ENCODE measurements at regions not wholly inside any gene's neighbourhood (a gene's known extent, or its start where the extent isn't known, plus 50 kb on each side); places are given as distances from the start of the nearest gene placed in this dataset.
"Not testable (repeated sequence)": the region's sequence is repeated elsewhere in the genome, so short reads cannot be mapped to it uniquely, and the experiment has no call there.

DNA sequence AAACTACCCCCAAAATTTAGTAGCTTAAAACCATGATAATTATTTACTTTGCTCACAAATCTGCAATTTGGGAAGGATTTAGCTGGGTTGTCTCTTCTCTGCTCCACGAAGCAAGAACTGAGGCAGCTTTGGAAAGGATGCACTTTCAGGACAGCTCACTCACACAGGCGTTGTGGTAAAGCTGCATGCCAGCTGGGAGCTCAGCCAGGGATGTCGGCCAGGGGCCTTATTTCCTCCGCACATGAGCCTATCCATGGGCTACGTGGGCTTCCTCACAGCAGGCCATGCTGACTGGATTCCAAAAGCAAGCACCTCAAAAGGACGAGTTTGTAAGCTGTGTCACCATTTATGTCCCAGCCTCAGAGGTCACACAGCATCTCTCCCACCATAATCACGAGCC, 301.3 kb upstream of the IGF1R start:
- H3K9me3 ChIP-seq: no peaks in the 10 kb centered on the region
- no peak overlapping the region for H3K4me3 ChIP-seq
- WGBS, 2 donors: 38 to 76% methylated on average over 3 to 6 of the region's 7 CpGs
- TF ChIP-seq, protein P1, sequence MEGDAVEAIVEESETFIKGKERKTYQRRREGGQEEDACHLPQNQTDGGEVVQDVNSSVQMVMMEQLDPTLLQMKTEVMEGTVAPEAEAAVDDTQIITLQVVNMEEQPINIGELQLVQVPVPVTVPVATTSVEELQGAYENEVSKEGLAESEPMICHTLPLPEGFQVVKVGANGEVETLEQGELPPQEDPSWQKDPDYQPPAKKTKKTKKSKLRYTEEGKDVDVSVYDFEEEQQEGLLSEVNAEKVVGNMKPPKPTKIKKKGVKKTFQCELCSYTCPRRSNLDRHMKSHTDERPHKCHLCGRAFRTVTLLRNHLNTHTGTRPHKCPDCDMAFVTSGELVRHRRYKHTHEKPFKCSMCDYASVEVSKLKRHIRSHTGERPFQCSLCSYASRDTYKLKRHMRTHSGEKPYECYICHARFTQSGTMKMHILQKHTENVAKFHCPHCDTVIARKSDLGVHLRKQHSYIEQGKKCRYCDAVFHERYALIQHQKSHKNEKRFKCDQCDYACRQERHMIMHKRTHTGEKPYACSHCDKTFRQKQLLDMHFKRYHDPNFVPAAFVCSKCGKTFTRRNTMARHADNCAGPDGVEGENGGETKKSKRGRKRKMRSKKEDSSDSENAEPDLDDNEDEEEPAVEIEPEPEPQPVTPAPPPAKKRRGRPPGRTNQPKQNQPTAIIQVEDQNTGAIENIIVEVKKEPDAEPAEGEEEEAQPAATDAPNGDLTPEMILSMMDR (IDR thresholded peaks at IDR 0.05): no peak
- no peak for TF ChIP-seq POLR2A (IDR thresholded peaks at IDR 0.05)
- H3K4me1 ChIP-seq: no peaks in the 10 kb centered on the region
- intact Hi-C loops (cut with DNase I): no loop called here
- H3K27me3 ChIP-seq: peaks cover 0 to 3% (median 0%) of the 10 kb centered on the region in 4 donors
- DNase-seq: no peak
- no peak overlapping the region for H3K27ac ChIP-seq
- no peaks in the 10 kb centered on the region for H3K36me3 ChIP-seq

DNA sequence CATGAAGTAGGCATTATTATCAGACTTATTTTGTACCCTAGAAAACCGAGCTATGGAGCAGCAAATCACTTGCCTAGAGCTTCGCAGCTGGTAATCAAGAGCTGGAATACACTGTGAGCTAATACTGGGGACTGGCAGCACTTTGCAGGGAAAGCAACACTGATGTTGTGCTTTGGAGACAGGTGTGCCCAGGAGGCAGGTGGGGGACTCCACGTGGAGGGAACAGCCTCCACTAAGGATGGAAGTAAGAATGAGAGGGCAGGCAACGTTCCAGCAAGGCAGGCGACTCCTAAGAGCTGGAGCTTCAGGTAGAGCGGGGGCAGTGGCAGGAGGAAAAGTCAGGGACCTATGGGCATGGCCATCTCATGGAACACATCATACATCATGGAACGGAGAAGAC, 300.5 kb upstream of the IGF1R start:
- WGBS, 2 donors: 66 to 70% methylated on average over 7 of the region's 7 CpGs
- Histone ChIP-seq H3K27ac (no peak overlapping the region), H3K27me3 (peaks cover 0 to 3% (median 0%) of the 10 kb centered on the region in 4 donors), H3K9me3 (no peaks in the 10 kb centered on the region), H3K36me3 (no peaks in the 10 kb centered on the region), H3K4me3 (no peak overlapping the region), H3K4me1 (no peaks in the 10 kb centered on the region)
- intact Hi-C loops (cut with DNase I): no loop called here
- TF ChIP-seq, protein P1 (IDR thresholded peaks at IDR 0.05): no peak
- TF ChIP-seq POLR2A (IDR thresholded peaks at IDR 0.05): no peak
- DNase-seq: no peak

DNA sequence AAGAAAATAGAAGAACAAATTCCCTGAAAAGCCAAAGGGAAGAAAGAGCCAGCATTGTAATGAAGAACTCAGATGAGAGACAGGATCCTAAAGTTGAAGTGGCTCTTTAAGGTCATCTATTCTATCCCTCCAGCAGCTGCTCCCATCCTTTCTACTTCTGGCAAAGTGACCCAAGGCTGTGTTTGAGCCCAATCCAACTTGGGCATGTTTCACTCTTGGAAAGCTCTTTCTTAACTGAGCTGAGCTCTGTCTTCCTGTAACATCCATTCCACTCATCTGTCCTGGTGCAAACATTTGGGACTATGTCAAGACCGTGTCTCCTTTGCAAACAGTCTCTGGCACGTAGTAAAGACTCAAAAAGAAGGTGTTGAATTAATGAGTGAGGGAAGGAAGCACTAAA, 298.1 kb upstream of the IGF1R start:
- DNase-seq: no peak
- Histone ChIP-seq H3K27me3 (peaks cover 0 to 3% (median 0%) of the 10 kb centered on the region in 4 donors), H3K27ac (no peak overlapping the region), H3K4me1 (no peaks in the 10 kb centered on the region), H3K9me3 (no peaks in the 10 kb centered on the region), H3K4me3 (no peak overlapping the region), H3K36me3 (no peaks in the 10 kb centered on the region)
- intact Hi-C loops (cut with DNase I): no loop called here
- WGBS, 2 donors: 24 to 25% methylated on average over 2 of the region's 2 CpGs
- TF ChIP-seq, protein P1 (IDR thresholded peaks at IDR 0.05): no peak
- no peak for TF ChIP-seq POLR2A (IDR thresholded peaks at IDR 0.05)

DNA sequence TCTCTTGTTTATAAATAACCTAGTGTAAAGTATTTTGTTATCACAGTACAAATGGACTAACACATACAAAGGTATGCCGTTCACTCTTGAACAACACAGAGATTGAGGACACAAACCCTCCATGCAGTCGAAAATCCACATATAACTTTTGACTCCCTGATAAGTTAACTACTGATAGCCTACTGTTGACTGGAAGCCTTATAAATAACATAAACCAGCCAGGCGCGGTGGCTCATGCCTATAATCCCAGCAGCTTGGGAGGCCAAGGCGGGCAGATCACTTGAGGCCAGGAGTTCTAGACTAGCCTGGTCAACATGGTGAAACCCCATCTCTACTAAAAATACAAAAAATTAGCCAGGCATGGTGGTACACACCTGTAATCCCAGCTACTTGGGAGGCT, 290.1 kb upstream of the IGF1R start:
- DNase-seq; intact Hi-C loops (cut with DNase I); H3K36me3 ChIP-seq; H3K4me3 ChIP-seq; H3K9me3 ChIP-seq; H3K4me1 ChIP-seq; H3K27ac ChIP-seq; H3K27me3 ChIP-seq: not testable (repeated sequence)
- WGBS, 2 donors: 83 to 90% methylated on average over 2 to 5 of the region's 5 CpGs

DNA sequence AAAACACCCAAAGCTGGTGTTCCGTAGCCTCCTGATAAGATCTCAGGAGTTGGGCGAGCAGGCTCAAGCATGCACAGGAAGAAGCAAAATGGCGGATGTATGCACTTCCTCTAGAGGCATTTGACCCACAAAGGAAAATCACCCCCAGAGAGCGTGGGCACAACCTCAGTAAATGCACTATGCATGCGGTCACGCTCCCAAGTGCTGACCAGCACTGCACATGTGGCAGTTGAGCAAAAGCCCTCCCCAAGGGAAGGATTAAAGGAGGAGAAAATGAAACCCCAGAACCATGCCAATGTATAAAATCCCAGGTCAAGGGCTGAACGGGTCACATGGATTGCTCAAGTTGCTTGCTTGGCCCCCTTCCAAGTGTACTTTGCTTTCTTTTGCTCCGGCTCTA, 289.4 kb upstream of the IGF1R start:
- Histone ChIP-seq H3K9me3 (no peaks in the 10 kb centered on the region), H3K36me3 (no peaks in the 10 kb centered on the region), H3K27me3 (no peaks in the 10 kb centered on the region), H3K4me3 (no peak overlapping the region), H3K27ac (no peak overlapping the region), H3K4me1 (no peaks in the 10 kb centered on the region)
- intact Hi-C loops (cut with DNase I): no loop called here
- DNase-seq: no peak
- 74 to 78% methylated on average over 8 of the region's 8 CpGs for WGBS, 2 donors
- TF ChIP-seq, protein P1 (IDR thresholded peaks at IDR 0.05): no peak
- TF ChIP-seq POLR2A (IDR thresholded peaks at IDR 0.05): no peak

DNA sequence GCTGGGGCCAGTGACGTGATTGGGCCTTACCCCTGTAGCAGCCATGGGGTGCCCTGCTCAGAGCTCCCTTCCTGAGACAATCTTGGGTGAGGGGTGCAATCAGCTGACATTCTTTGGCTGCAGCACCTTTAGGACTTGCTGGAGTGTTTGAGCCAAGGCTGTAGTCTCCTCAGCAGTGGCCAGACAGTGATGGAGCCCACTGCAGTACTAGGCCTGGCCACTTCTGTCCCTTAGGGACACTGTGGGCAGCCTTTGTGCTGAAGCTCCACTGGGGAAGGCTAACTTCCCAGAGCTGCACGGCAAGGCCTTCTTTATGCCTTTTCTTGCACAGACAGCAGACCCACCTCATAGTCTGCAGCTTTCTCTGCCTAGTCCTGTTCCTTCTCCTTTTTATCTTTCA, 284.9 kb upstream of the IGF1R start:
- 53 to 72% methylated on average over 2 of the region's 2 CpGs for WGBS, 2 donors
- intact Hi-C loops (cut with DNase I): no loop called here
- no peak for DNase-seq
- H3K4me3 ChIP-seq: no peak overlapping the region
- no peaks in the 10 kb centered on the region for H3K27me3 ChIP-seq
- H3K36me3 ChIP-seq: no peaks in the 10 kb centered on the region
- no peaks in the 10 kb centered on the region for H3K4me1 ChIP-seq
- H3K27ac ChIP-seq: no peak overlapping the region
- TF ChIP-seq POLR2A (IDR thresholded peaks at IDR 0.05): no peak
- TF ChIP-seq, protein P1 (IDR thresholded peaks at IDR 0.05): no peak
- no peaks in the 10 kb centered on the region for H3K9me3 ChIP-seq

Measured in esophagus squamous epithelium (tissue), 5 donors.